GM12874 (cell line): ENCODE measurements at regions not wholly inside any gene's neighbourhood (a gene's known extent, or its start where the extent isn't known, plus 50 kb on each side); places are given as distances from the start of the nearest gene placed in this dataset.

Source experiments
- TF ChIP-seq, protein P1 (sequence below): IDR thresholded peaks from 2 replicates; pipeline ENCODE4 v1.5.1; 2011; ENCODE audit warnings: low read depth, mild to moderate bottlenecking, control low read depth, low read length, moderate library complexity; ENCODE audit not compliant: insufficient read depth

DNA sequence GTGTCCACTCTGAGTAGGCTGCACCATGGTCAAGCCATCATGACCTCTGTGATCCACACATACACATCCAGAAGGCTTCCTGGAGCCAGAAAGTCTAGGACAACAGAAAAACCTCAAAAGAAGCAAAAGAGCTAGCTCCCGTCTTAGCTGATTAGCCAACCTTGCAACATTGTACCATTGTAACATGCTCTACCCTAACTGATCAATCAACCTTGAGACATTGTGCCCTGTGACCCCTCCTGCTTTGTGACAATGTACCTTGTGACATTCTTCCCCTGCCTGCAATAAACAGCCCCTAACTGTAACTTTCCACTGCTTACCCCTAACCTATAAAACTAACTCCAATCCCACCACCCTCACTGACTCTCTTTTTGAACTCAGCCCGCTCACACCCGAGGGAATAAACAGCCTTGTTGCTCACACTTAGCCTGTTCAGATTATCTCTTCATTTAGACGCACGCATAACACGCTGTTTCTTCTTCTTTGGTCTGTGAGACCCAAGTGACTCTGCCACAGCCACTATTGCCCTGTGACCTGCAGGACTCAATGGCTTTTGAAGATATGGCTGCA lies 1104.6 kb downstream of the OTOL1 start:
- TF ChIP-seq, protein P1, sequence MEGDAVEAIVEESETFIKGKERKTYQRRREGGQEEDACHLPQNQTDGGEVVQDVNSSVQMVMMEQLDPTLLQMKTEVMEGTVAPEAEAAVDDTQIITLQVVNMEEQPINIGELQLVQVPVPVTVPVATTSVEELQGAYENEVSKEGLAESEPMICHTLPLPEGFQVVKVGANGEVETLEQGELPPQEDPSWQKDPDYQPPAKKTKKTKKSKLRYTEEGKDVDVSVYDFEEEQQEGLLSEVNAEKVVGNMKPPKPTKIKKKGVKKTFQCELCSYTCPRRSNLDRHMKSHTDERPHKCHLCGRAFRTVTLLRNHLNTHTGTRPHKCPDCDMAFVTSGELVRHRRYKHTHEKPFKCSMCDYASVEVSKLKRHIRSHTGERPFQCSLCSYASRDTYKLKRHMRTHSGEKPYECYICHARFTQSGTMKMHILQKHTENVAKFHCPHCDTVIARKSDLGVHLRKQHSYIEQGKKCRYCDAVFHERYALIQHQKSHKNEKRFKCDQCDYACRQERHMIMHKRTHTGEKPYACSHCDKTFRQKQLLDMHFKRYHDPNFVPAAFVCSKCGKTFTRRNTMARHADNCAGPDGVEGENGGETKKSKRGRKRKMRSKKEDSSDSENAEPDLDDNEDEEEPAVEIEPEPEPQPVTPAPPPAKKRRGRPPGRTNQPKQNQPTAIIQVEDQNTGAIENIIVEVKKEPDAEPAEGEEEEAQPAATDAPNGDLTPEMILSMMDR, result no peak

- TF ChIP-seq, protein P1, result no peak
Observed at GRCh38 chr3:162602619-162603018, 1106.0 kb downstream of the OTOL1 start.

- TF ChIP-seq, protein P1, result no peak
Observed at GRCh38 chr3:162605651-162606204, 1109.1 kb downstream of the OTOL1 start.

DNA sequence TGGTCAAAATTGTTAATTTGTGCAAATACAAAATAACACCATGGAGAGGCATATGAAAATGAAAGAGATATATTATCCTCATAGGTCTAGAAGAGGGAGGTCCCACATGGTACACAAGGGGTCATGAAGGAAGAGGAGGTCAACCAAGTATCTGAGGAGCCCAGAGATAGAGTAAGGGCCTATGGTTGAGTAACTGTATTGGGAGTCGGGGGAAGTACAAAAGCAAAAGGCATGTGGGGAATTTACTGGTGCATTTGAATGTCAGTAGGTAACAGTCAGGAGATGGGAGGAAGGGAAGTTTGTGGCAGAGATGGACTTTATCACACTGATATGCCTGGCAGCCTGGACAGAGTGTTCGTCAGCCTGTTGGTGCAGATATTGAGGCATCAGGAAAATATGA lies 1113.7 kb downstream of the OTOL1 start:
- TF ChIP-seq, protein P1, result no peak

DNA sequence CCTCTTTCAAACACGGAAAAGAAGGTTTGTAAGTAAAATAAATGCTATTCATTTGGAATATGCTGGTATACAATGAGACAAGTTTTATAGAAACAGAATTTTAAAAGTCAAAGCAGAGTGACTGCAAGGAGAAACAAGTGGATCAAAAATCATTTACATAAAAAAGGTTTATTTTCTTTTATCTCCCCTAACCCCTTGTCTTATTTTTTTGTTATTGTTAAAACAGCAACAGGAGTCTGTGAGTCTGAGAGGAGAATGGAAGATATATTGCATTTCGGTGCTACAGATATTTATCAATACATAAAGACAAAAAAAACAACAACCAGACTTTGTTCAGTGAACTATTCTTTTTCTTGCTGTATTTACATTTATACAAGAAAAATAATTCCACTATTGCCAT lies 1116.4 kb downstream of the OTOL1 start:
- TF ChIP-seq, protein P1, result no peak

DNA sequence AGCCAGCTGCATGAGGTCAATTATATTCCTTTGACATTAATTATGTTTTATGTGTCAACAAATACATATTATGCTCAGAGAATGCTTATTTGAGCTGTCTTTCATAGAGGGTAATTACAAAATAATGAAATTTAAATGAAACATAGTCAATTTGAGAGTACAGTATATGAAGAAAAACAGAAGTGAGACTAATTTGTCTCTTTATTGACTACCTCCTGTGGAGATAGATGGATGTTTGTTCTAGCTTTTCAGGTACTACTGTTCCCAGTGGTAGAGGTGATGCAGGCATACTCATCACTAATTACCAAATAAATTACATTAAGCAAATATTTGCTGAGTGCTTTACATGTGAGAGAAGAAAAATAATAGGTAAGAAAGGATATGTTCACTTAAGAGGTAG lies 1129.6 kb downstream of the OTOL1 start:
- TF ChIP-seq, protein P1, result no peak

DNA sequence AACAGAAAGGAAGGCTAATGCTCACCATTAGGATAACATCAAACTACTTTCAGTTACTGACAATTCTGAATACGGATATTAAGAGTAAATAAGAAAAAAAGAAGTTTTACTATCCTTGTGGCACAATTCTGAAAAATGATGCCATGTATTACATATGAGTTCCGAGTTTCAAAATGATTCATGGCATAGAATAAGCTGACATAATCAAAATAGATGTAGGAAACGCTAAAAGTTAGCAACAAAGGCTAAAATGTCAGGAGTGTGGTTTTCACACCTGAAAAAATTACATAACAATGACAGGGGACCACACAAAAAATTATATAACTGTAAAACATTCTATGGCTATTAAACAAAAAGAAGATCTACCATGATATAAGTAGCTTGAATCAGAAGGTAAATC lies 1131.9 kb downstream of the OTOL1 start:
- TF ChIP-seq, protein P1, result no peak
